HEK293T (cell line): ENCODE measurements at regions not wholly inside any gene's neighbourhood (a gene's known extent, or its start where the extent isn't known, plus 50 kb on each side); places are given as distances from the start of the nearest gene placed in this dataset.
"Not testable (repeated sequence)": the region's sequence is repeated elsewhere in the genome, so short reads cannot be mapped to it uniquely, and the experiment has no call there.

ENCODE experiments used
- BHLHE40 ChIP-seq: fragments of 450-650 bp; IDR thresholded peaks from 2 replicates; pipeline ENCODE4 v1.6.1; 2016; ENCODE audit warnings: mild to moderate bottlenecking, moderate library complexity, borderline replicate concordance
- ELF4 ChIP-seq: fragments of 450-650 bp; IDR thresholded peaks from 2 replicates; pipeline ENCODE4 v1.6.1; 2017; ENCODE audit warnings: antibody characterized with exemption
- FOXA1 ChIP-seq: fragments of 450-650 bp; IDR thresholded peaks from 2 replicates; pipeline ENCODE4 v1.6.1; 2016; ENCODE audit warnings: mild to moderate bottlenecking
- FOXM1 ChIP-seq: fragments of 450-650 bp; IDR thresholded peaks from 2 replicates; pipeline ENCODE4 v1.6.1; 2017; ENCODE audit warnings: mild to moderate bottlenecking, borderline replicate concordance
- SP1 ChIP-seq: fragments of 450-650 bp; IDR thresholded peaks from 2 replicates; pipeline ENCODE4 v1.6.1; 2017
- TARDBP ChIP-seq: fragments of 450-650 bp; IDR thresholded peaks from 2 replicates; pipeline ENCODE4 v1.6.1; 2016
- TF ChIP-seq, protein P1 (sequence below): fragments of 450-650 bp; IDR thresholded peaks from 2 replicates; pipeline ENCODE4 v1.6.1; 2016

DNA sequence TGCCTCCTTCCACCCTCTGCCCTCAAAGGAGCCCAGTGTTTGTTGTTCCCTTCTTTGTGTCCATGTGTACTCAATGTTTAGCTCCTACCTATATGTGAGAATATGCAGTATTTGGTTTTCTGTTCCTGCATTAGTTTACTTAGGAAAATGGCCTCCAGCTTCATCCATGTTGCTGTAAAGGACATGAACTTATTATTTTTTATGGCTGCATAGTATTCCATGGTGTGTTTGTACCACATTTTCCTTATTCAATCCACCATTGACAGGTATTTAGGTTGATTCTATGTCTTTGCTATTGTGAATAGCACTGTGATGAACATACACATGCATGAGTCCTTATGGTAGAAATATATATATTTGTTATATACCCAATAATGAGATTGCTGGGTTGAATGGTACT lies 89.2 kb downstream of the CETN3 start:
- TF ChIP-seq BHLHE40, TARDBP, FOXA1, SP1, FOXM1, ELF4: not testable (repeated sequence)
- TF ChIP-seq, protein P1, sequence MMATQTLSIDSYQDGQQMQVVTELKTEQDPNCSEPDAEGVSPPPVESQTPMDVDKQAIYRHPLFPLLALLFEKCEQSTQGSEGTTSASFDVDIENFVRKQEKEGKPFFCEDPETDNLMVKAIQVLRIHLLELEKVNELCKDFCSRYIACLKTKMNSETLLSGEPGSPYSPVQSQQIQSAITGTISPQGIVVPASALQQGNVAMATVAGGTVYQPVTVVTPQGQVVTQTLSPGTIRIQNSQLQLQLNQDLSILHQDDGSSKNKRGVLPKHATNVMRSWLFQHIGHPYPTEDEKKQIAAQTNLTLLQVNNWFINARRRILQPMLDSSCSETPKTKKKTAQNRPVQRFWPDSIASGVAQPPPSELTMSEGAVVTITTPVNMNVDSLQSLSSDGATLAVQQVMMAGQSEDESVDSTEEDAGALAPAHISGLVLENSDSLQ: not testable (repeated sequence)
